Activated T-cell treated with anti-CD3 and anti-CD28 coated beads, Interleukin-2, amount 50 U/mL, for 72 hours (primary cell): ENCODE measurements at regions not wholly inside any gene's neighbourhood (a gene's known extent, or its start where the extent isn't known, plus 50 kb on each side); places are given as distances from the start of the nearest gene placed in this dataset.

Experiments
- ATAC-seq, 2 donors: fragments of 150-1000 bp; cut with Tn5 transposase; replicated peaks in 1 of 2; 2 replicates each; pipeline ENCODE4 v1.10.0; 2021; ENCODE audit warnings: moderate library complexity in 2 of 2, mild to moderate bottlenecking in 1 of 2
- DNase-seq, 2 donors: peaks; one replicate each; pipeline ENCODE4 v3.0.0; 2021 to 2022; ENCODE audit warnings: mixed read lengths in 1 of 2
- H3K27ac Mint-ChIP-seq: one replicate; pipeline ENCODE4 v1.8.0; 2022; ENCODE audit warnings: mild to moderate bottlenecking, moderate library complexity, mixed read lengths
- H3K27me3 Mint-ChIP-seq: one replicate; pipeline ENCODE4 v1.8.0; 2022; ENCODE audit warnings: low read depth, mixed read lengths
- H3K36me3 Mint-ChIP-seq, 2 donors: one replicate each; pipeline ENCODE4 v1.8.0; 2022; ENCODE audit warnings: mixed read lengths in 2 of 2, mild to moderate bottlenecking in 1 of 2; ENCODE audit not compliant: insufficient read depth in 2 of 2
- H3K4me1 Mint-ChIP-seq: one replicate; pipeline ENCODE4 v1.8.0; 2022; ENCODE audit warnings: low read depth, mixed read lengths
- H3K4me3 Mint-ChIP-seq, 2 donors: one replicate each; pipeline ENCODE4 v1.8.0; 2022; ENCODE audit warnings: mild to moderate bottlenecking in 2 of 2, mixed read lengths in 2 of 2, moderate library complexity in 2 of 2
- H3K9me3 Mint-ChIP-seq, 2 donors: one replicate each; pipeline ENCODE4 v1.8.0; 2022; ENCODE audit warnings: mixed read lengths in 2 of 2

DNA sequence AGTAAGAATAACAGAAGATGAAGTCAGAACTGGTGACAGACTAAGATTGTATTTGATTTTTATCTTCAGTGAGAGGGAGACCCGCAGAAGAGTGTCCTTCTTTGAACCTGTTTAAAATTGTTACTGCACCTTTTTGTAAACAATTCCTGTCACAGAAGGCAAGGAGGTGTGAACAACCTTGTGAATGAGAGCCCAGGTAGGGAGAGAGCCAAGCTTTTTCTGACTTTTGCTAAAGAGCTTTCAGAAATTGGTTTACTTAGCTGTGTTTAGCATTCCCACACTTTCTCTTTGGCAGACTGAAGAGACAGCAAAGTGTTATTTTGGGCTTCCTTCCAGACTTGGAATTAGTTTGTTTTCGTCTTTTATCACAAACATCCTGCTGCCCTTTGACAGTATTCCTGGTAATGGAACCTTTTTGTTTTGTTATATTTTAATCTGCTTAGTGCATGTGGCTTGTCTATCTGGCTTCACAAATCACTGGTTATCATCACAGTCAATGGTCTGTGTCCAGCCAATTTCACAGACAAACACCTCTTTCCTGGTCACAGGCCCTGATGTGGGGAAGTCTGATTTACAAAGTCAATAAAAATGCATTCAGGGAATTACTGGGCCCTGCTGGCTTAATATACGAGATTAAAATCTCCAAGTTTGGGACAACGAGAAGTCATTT lies 85.7 kb upstream of the HS3ST2 start:
- no peak overlapping the region for H3K27ac Mint-ChIP-seq
- peaks cover 14% of the 10 kb centered on the region for H3K27me3 Mint-ChIP-seq
- no peaks in the 10 kb centered on the region for H3K9me3 Mint-ChIP-seq

DNA sequence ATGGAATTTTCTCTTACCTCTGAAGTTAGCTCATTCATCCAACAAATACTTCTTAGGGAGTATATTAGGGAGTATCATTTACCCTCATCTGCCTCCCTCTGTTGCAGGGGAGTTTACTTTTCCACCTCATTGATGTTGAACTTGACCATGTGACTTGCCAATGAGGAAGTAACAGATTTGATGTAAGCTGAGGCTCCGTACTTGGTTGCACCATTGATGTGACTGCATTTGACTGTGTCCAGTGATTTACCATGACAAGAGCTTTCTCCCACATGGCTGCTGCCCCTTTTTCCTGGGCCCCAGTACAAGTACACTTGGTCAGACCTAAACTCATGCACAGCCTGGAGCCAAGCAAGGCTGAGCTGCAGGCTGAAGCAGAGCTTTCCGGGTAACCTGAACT lies 81.6 kb upstream of the HS3ST2 start:
- Mint-ChIP-seq H3K36me3 (no peaks in the 10 kb centered on the region), H3K4me3 (no peak overlapping the region), H3K27ac (no peak overlapping the region), H3K9me3 (no peaks in the 10 kb centered on the region), H3K27me3 (peaks cover 26% of the 10 kb centered on the region), H3K4me1 (no peaks in the 10 kb centered on the region)
- ATAC-seq (no peak), DNase-seq (no peak)

More for the DNA sequence above, 85.7 kb upstream of the HS3ST2 start:
- DNase-seq (no peak), ATAC-seq (no peak)
- Mint-ChIP-seq H3K4me1 (no peaks in the 10 kb centered on the region), H3K36me3 (no peaks in the 10 kb centered on the region), H3K4me3 (no peak overlapping the region)

DNA sequence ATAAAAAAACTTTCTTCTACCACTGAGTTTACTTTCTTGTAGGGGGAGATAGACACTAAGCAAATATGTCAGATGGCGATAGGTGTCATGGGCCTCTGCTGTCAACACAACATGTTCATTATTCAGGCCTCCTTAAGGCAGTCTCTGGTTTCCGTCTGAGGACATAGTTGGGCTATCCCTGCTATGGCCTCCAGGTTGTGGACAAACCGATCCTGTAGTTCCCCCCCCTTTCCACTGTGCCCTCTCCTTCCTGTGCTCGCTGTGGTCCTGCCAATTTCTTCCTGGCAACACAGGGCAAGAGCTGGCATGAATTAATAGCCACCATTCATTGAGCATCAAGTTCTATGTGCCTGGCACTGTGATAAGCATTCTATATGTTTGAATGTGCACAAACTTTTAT lies 81.0 kb upstream of the HS3ST2 start:
- no peak for DNase-seq
- H3K4me3 Mint-ChIP-seq, result no peak overlapping the region
- H3K9me3 Mint-ChIP-seq, result no peaks in the 10 kb centered on the region
- no peaks in the 10 kb centered on the region for H3K36me3 Mint-ChIP-seq
- ATAC-seq, result no peak
- H3K27ac Mint-ChIP-seq, result no peak overlapping the region
- H3K4me1 Mint-ChIP-seq, result no peaks in the 10 kb centered on the region
- H3K27me3 Mint-ChIP-seq, result peaks cover 26% of the 10 kb centered on the region

DNA sequence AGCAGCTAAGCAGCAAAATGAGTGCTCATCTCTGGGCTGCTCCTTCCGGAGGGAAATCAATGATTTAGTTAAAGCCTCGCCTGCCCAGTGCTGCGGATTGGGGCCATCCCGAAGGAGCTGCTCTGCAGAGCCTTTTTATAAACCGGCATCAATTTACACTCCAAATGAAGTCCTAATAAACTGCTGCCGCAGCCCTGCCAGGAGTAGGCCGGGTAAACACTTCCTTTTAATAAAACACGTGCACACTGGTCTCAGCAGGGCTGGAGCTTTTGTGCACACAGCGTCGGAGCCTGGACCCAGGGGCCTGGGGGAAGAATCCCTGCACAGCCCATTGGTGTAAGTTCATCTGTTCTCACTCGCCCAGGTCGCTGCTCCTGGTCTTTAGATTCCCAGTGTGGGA lies 79.6 kb upstream of the HS3ST2 start:
- Mint-ChIP-seq H3K27ac (no peak overlapping the region), H3K36me3 (no peaks in the 10 kb centered on the region), H3K9me3 (no peaks in the 10 kb centered on the region), H3K27me3 (peaks cover 26% of the 10 kb centered on the region), H3K4me1 (no peaks in the 10 kb centered on the region), H3K4me3 (no peak overlapping the region)
- no peak for ATAC-seq
- no peak for DNase-seq

DNA sequence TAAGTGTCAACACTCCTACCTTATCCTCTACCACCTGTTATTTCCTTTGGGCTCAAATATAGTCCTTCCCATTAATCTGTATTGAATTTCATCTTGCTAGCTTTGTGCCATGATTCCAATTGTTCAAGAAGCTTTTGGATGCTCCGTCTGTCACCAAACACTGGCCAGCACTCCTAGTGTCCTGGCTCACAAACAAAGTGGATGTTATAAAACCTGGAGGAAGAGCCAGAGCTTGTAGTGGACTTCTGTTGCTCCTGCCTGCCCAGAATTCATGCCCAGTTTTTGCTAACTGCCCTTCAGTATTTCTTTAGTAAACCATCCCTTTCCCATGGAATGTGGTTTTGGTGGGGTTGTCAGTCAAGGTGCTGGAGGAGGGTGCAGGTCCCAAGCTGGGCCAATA lies 77.2 kb upstream of the HS3ST2 start:
- no peak overlapping the region for H3K27ac Mint-ChIP-seq
- H3K4me3 Mint-ChIP-seq, result no peak overlapping the region
- no peaks in the 10 kb centered on the region for H3K36me3 Mint-ChIP-seq
- H3K27me3 Mint-ChIP-seq, result peaks cover 28% of the 10 kb centered on the region
- DNase-seq (no peak), ATAC-seq (no peak)
- no peaks in the 10 kb centered on the region for H3K4me1 Mint-ChIP-seq
- H3K9me3 Mint-ChIP-seq, result no peaks in the 10 kb centered on the region

DNA sequence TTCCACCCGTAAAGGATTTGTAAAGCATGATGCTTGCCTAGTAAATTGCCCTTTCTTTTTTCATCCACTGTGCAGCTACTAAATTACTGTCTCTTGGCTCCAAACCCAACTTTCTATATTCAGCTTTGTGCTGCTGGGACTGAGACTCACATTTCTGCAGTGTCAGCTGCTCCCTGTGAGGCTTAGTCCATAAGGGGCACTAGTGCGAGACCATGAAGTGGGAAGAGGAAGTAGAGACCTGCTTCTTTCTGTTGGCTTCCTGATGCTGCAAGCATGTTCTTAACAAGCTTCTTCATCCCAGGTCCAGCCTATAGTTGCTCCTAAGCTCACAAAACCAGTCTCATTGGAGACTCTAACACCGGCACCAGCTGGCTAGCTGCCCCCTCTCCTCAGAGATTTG lies 74.9 kb upstream of the HS3ST2 start:
- DNase-seq (no peak), ATAC-seq (no peak)
- Mint-ChIP-seq H3K9me3 (peaks cover 5 to 8% of the 10 kb centered on the region in 2 donors), H3K4me1 (no peaks in the 10 kb centered on the region), H3K36me3 (peaks cover 1 to 2% of the 10 kb centered on the region in 2 donors), H3K4me3 (no peak overlapping the region), H3K27ac (no peak overlapping the region), H3K27me3 (peaks cover 13% of the 10 kb centered on the region)

DNA sequence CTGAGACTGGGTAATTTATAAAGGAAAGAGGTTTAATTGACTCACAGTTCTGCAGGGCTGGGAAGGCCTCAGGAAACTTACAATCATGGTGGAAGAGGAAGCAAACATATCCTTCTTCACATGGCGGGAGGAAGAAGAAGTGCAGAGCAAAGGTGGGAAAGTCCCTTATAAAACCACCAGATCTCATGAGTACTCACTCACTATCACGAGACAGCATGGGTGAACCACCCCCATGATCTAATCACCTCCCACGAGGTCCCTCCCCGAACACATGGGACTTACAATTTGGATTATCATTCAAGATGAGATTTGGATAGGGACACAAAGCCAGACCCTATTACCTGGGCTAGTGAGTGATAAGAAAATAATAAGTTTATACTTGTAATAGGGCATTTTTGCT lies 70.6 kb upstream of the HS3ST2 start:
- Mint-ChIP-seq H3K36me3 (peaks cover 3 to 4% of the 10 kb centered on the region in 2 donors), H3K4me1 (no peaks in the 10 kb centered on the region), H3K27ac (no peak overlapping the region), H3K9me3 (peaks cover 11 to 12% of the 10 kb centered on the region in 2 donors), H3K4me3 (no peak overlapping the region), H3K27me3 (peaks cover 9% of the 10 kb centered on the region)
- ATAC-seq (no peak), DNase-seq (no peak)

DNA sequence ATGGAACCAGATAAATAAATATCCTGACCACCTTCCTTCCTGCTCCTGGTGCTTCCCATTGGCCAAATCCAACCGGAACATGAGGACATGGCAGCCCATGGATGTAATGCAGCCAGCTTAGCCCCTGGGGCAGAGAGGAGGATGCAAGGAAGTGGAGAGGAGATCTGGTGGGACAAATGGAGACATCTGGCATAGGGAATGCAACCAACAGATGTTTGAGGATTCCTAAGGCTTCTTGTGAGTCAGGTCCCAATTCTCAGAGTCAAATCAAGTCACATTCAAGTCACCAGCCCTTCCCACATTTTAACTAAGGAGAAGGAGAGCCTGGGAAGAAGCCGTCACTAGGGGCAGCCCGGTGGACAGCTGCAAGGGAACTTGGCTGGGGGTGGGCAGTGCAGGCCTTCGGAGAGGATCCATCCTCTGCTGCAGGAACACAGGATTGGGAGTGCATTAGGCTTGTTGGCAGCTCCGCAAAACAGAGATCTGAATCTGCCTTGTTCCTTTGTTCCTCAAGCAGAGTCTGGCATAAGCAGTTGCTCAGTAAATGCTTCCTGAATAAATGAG lies 62.8 kb upstream of the HS3ST2 start:
- Mint-ChIP-seq H3K27me3 (peaks cover under 1% of the 10 kb centered on the region), H3K9me3 (peaks cover 5 to 7% of the 10 kb centered on the region in 2 donors), H3K36me3 (peaks cover 0 to 2% of the 10 kb centered on the region in 2 donors), H3K4me3 (no peak overlapping the region), H3K27ac (no peak overlapping the region), H3K4me1 (no peaks in the 10 kb centered on the region)
- ATAC-seq (no peak), DNase-seq (no peak)

DNA sequence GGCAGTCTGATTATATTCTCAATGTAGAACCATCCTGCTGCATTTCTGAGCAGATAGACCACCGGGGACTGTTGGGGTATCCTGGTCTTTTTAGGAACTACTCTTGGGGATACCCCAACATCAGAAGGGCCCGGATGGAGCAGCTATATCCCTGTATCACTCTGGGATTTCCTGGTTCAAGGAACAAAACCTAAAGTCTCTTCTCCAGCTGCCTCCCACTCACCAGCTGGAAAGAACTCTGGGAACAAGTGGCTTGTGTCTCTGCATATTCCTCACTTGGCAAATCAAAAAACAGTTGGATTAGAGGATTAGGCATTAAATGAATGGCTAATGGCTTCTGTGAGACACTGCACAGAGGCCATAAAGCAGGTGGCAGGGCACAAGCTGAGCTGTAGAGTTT lies 62.3 kb upstream of the HS3ST2 start:
- DNase-seq, result no peak
- no peak overlapping the region for H3K27ac Mint-ChIP-seq
- H3K27me3 Mint-ChIP-seq, result peaks cover 5% of the 10 kb centered on the region
- no peak overlapping the region for H3K4me3 Mint-ChIP-seq
- H3K4me1 Mint-ChIP-seq, result no peaks in the 10 kb centered on the region
- no peak for ATAC-seq
- peaks cover 0 to 2% of the 10 kb centered on the region in 2 donors for H3K36me3 Mint-ChIP-seq
- peaks cover 5 to 7% of the 10 kb centered on the region in 2 donors for H3K9me3 Mint-ChIP-seq

DNA sequence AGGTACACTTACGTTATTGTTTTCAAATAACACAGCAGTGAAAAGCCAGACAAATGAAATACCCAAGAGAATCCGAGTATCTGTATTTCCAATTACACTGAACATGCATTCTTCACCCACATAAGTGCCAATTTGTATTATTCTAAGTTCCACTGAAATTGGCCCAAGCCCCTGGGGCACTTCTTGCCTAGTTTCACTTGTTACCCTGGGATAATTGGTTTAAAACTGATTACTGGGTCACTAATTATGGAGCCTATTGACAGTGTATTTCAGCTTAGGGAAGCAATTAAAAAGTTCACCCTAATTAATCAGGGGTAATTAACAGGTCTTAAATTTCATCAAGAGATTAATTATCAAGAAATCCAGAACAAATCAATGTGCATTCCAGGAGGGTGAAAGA lies 60.5 kb upstream of the HS3ST2 start:
- Mint-ChIP-seq H3K9me3 (peaks cover 2 to 6% of the 10 kb centered on the region in 2 donors), H3K27me3 (peaks cover 7% of the 10 kb centered on the region), H3K27ac (no peak overlapping the region), H3K36me3 (no peaks in the 10 kb centered on the region), H3K4me1 (no peaks in the 10 kb centered on the region), H3K4me3 (no peak overlapping the region)
- ATAC-seq, result no peak
- no peak for DNase-seq

DNA sequence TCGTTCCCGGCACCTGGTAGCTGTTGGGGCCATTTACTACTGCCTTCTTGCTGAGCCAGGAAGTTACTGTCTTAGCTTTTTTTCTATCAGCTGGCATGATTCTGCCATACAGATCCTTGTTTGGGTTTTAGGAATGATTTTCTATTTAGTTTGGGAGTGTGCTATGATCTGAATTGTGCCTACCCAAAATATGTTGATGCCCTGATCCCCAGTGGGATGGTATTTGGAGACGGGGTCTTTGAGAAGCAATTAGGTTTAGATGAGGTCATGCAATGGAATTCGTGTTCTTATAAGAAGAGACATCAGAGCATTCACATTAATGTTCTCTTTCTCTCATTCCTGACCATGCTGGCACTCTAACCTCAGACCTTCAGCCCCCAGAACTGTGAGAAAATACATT lies 59.4 kb upstream of the HS3ST2 start:
- Mint-ChIP-seq H3K4me3 (no peak overlapping the region), H3K9me3 (peaks cover 2 to 6% of the 10 kb centered on the region in 2 donors), H3K36me3 (no peaks in the 10 kb centered on the region), H3K27me3 (peaks cover 13% of the 10 kb centered on the region), H3K27ac (no peak overlapping the region), H3K4me1 (no peaks in the 10 kb centered on the region)
- DNase-seq, result no peak
- no peak for ATAC-seq

DNA sequence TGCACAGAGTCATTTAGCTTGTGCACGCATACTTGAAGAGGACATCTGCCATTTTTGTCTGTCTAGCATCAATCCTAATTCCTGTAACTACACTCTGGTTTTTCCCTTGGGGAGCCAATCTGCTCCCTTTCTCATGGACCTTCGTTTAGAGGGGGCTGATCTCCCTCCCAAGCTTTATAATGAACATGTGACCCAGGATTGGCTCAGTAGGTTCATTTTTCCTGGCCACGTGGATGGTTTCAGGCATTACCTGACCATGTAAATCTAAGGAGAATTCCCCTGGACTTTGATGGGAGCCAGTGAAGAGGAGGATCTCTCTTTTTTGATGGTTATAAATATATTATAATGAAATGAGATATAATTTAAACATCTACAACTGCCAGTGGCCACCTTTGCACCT lies 56.8 kb upstream of the HS3ST2 start:
- ATAC-seq (no peak), DNase-seq (no peak)
- Mint-ChIP-seq H3K27me3 (peaks cover 15% of the 10 kb centered on the region), H3K9me3 (no peaks in the 10 kb centered on the region), H3K36me3 (no peaks in the 10 kb centered on the region), H3K4me3 (no peak overlapping the region), H3K4me1 (no peaks in the 10 kb centered on the region), H3K27ac (no peak overlapping the region)

DNA sequence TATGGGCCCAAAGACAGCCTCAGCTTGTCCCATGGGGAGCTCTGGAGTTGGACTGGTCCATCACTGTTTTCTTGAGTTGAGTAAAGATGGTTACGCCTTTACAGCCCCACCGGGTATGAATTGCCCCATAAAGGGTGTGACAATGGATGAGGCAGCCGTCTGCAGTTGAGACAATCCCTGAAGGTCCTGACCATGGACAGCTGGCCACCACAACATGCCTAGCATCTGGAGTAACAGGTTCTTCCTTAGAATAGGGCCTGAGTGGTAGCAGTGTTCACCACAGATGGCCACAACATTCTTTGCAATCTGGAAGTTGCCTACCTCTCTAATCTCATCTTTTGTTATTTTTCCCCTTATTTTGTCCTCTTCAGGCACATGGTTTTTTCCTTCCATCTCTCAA lies 51.5 kb upstream of the HS3ST2 start:
- no peaks in the 10 kb centered on the region for H3K4me1 Mint-ChIP-seq
- DNase-seq, result no peak
- H3K27ac Mint-ChIP-seq, result no peak overlapping the region
- peaks cover 8% of the 10 kb centered on the region for H3K27me3 Mint-ChIP-seq
- no peak for ATAC-seq
- H3K4me3 Mint-ChIP-seq, result no peak overlapping the region
- H3K36me3 Mint-ChIP-seq, result no peaks in the 10 kb centered on the region
- H3K9me3 Mint-ChIP-seq, result no peaks in the 10 kb centered on the region

DNA sequence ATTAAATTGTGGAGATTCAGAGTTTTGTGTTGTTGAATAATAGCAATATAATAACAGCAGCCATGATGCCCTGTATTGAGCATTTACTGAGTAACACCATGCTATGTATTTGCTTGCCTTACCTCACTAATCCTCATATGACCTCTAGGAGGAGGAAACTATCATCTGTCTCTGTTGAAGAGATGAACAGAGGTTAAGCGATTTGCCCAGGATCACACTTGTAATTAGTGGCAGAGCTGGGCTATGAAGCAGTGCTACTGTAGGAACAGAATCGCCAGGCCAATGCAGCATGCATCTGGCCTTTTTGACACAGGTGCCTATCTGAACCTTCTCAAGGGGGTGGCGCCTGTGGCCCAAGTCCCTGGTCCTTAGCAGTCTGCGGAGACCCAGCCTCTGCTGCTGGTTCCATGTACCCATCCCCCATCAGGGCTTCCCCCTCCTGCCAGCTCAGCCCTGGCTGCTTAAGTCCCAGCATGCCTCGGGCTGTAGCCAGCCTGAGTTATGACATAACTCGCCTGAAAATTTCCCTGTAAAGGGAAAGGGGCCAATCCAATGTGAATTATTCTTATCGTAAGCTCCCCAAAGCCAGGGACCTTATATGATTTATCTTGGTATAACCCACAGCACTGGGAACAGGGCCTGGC lies 50.4 kb upstream of the HS3ST2 start:
- no peaks in the 10 kb centered on the region for H3K9me3 Mint-ChIP-seq
- H3K4me1 Mint-ChIP-seq, result no peaks in the 10 kb centered on the region
- no peak overlapping the region for H3K4me3 Mint-ChIP-seq
- no peaks in the 10 kb centered on the region for H3K36me3 Mint-ChIP-seq
- no peak overlapping the region for H3K27ac Mint-ChIP-seq
- H3K27me3 Mint-ChIP-seq, result peaks cover 8% of the 10 kb centered on the region
- ATAC-seq (no peak), DNase-seq (no peak)
